Kidney glomerular epithelial cell (primary cell): ENCODE measurements at regions not wholly inside any gene's neighbourhood (a gene's known extent, or its start where the extent isn't known, plus 50 kb on each side); places are given as distances from the start of the nearest gene placed in this dataset.
"Not testable (repeated sequence)": the region's sequence is repeated elsewhere in the genome, so short reads cannot be mapped to it uniquely, and the experiment has no call there.

ENCODE experiments used
- DNase-seq: peaks from one replicate; lab custom pipeline; 2025; lab: John Stamatoyannopoulos, UW

DNA sequence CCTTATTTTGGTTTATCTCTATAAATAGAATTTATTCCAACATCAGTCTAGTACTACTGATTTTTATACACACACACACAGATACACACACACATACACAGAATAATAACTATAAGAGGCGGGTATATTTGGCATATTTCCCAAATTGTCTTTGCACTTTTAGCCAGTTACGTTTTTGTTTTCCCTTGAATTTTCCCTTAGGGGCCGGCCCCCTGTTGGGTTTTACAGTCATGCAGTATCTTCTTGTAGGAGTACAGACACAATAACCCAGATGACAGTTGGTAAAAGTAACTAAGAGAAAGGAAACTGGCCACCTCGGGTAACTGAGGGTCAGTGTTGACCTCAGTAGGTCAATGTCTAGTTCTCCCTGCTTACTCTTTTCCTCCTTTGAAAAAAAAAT, 50.9 kb downstream of the DISP1 start:
- DNase-seq: no peak

- DNase-seq: no peak
These were observed 52.5 kb downstream of the DISP1 start for GRCh38 chr1:222867316-222867715.

- DNase-seq: no peak
These were observed 61.3 kb downstream of the DISP1 start for GRCh38 chr1:222876182-222876581.

GRCh38 chr1:222877854-222878253, 63.0 kb downstream of the DISP1 start:
- no peak for DNase-seq

DNA sequence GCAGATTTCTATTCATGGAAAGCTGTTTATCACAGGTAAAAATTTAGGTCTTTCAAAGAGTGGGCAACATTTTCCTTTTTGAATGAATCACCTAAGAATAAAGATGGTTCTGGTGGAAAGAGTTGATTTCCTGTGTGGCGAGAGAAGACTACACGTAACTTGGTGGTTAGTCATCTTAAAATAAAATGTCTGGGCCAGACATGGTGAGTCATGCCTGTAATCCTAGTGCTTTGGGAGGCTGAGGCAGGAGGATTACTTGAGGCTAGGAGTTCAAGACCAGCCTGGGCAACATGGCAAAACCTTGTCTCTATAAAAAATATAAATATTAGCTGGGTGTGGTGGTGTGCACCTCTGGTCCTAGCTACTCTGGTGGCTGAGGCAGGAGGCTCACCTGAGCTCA, 65.7 kb downstream of the DISP1 start:
- DNase-seq: peak; percentile 39

GRCh38 chr1:222886194-222886854, 71.5 kb downstream of the DISP1 start:
- no peak for DNase-seq

DNA sequence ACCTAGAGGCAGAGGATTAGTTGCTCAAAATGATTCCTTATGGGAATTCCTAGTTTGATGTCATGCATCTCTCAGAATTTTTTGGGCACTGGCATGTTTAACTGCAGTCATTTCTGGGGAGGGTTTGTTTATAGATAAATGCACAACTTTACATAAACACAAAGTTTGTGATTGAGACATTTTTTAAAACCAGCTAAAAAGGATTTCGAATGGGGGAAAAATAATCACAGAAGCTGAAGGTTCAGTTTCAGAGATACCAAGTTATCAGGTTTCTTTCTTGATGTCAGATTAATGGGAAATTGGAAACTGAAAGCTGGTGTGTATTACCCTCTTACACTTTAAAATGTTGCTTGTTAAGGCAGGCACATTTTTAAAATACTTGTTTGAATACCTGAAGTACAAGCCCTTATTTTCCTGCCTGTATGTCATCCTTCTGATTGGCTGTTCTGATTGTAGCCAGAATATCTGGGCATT, 72.1 kb downstream of the DISP1 start:
- no peak for DNase-seq

GRCh38 chr1:222889440-222889839, 74.6 kb downstream of the DISP1 start:
- no peak for DNase-seq

DNA sequence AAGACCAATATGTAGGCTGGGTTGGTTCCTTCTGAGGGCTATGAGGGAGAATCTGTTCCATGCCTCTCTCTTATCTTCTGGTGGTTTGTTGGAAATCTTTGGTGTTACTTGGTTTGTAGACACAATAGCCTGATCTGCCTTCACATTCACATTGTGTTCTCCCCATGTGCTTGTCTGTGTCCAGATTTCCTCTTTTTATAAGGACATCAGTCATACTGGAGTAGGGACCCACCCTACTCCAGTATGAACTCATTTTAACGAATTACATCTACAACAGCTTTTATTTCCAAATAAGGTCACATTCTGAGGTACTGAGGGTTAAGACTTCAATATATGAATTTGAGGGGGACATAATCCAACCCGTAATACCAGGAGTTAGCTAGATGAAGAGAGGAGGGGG, 75.9 kb downstream of the DISP1 start:
- DNase-seq: no peak

GRCh38 chr1:222891578-222891977, 76.7 kb downstream of the DISP1 start:
- no peak for DNase-seq

DNA sequence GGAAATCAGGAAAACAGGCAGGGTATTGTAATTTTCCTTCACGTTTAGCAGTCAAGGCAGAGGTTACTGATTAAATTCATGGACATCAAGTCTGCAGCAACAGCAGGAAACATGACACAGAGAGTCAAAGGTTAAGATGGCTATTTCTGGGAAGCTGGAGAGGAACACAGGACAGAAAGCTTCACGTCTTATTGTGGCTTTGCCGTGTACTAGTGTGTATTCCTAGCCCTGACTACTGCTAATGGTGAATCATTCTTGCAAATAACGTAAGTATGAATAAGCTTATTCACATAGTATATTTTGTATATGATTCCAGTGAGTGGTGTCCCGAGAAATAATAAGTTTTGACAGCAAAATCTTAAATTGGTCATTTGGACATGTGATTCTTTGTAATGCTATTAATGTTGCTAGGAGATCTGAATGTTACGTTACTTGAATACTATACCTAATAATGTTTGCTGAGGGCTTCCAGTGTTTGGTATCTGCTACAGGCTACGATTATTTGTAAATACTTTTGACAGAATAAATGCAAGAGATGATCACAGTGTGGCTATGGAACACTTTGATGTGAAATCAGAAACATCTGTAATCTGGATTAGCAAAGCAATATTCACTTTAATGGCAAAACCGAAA, 77.4 kb downstream of the DISP1 start:
- DNase-seq: no peak

GRCh38 chr1:222893255-222893654, 78.4 kb downstream of the DISP1 start:
- no peak for DNase-seq

DNA sequence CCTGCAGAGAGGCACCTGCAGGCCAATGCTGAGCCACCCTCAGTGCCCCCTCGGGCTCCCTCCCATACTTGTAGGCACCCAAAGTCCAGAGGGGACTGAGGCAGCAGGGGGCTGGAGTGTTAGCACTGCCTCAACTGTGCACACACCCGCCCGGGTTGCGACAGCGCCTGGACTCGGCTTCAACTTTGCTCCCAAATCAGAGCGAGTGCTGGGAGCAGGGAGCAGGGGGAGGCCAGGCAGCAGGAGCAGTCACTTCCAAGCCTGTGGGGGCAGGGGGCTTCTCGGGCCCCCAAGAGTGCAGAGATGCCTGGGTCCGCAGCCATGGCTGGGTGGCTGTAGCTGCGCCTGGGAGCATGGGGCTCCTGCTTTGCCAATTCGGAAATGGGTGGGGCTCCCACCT, 79.5 kb downstream of the DISP1 start:
- no peak for DNase-seq

- no peak for DNase-seq
These were observed 82.0 kb downstream of the DISP1 start for GRCh38 chr1:222896630-222897526.

DNA sequence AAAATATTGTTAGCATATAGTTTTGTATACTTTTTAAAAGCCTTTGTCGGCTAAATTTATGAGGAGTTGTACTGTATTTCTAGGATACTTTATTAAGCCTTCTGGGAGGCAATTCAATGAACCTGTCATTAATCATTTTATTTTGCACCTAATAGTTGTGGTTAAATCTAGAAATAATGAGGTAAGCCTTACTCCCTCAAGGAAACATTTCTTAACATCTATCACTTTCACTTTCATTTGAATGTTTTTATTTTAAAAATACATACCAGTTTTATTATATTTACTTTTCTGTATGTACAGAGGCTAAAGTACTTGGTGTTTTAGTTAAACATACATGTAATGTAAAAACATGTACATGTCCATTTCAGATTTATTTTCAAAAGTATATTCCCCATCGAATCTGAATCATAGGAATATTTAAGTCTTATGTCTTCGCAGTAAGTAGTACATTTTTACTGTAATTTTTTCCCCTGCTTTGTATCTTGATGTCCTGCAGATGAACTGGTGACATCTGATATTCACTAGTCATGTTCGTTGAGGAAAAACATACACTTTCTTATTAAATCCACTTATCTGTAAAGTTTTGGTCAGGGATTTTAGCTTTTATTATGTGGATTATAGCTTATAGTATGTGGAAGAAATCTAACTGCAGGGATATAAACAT, 82.8 kb downstream of the DISP1 start:
- DNase-seq: peak; percentile 56

DNA sequence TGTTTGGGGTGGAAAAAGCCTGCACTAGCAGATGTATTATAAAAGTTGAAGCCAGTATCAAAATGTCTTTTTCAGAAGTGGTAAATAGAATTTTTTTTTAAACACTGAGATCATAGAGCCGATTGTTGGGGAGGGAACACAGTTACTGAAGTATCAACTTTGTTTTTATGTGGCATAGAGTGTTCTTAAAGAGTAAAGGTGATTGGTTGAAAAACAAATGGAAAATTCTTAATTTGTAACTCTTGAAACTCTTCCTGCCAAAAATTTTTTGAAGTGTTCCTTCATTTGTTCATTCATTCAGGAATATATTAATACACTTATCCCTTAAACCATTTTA, 83.3 kb downstream of the DISP1 start:
- no peak for DNase-seq

DNA sequence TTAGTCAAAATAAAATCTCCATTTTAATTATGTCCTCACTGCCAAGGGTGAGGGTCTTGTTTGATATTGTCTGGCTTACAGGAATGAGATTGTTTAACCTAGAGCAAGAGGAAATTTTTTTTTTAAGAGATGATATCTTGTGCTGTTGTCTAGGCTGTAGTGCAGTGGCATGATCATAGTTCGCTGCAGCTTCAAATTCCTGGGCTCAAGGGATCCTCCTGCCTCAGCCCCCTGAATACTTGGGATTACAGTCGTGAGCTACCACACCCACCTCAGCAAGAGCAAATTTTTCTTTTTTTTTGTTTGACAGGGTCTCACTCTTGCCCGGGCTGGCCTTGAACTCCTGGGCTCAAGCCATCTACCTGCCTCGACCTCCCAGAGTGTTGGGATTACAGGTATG, 84.6 kb downstream of the DISP1 start:
- DNase-seq: no peak

DNA sequence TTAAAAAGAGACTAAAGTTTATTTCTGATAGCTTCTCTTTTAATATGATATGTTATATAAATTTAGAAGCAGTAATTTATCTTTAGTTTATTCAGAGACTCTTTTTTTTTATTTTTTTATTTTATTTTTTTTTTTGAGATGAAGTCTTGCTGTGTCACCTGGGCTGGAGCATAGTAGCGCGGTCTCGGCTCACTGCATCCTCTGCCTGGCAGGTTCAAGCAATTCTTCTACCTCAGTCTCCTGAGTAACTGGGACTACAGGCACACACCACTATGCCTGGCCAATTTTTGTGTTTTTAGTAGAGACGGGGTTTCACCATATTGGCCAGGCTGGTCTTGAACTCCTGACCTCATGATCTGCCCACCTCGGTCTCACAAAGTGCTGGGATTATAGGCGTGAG, 89.6 kb downstream of the DISP1 start:
- DNase-seq: no peak

GRCh38 chr1:222905151-222905550, 90.3 kb downstream of the DISP1 start:
- DNase-seq: no peak

DNA sequence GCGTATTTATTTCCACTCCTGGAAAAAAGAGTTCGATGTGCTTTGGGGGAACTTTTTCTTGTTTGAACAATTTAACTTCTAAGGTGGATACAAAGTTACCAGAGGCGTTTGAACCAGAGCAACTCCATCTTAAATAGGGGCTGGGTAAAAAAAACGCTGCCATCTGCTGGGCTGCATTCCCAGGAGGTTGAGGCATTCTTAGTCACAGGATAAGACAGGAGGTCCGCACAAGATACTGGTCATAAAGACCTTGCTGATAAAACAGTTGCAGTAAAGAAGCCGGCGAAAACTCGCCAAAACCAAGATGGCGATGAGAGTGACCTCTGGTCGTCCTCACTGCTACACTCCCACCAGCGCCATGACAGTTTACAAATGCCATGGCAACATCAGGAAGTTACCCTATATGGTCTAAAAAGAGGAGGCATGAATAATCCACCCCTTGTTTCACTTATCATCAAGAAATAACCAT, 91.5 kb downstream of the DISP1 start:
- not testable (repeated sequence) for DNase-seq

- no peak for DNase-seq
These were observed 94.7 kb downstream of the DISP1 start for GRCh38 chr1:222909586-222909985.

DNA sequence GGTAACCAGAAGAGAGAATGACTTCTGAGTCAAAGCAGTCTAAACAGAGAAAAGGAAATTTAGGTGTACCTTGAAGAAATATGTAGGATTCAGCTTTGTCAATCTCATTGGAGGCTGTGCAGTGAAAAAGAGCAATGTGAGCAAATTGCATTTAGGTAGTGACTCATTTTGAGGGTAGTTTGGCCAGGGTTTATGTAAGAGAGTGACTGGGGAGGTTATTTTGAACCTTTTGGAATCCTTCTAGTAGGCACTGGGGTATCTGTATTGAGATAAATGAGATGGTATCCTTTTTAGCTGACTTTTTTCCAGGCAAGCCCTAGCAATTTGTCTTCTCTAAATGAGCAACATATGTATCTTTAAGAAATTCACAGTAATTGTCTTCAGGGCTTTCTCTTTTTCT, 95.9 kb downstream of the DISP1 start:
- DNase-seq: no peak
